ENCODE measurements at regions not wholly inside any gene's neighbourhood (a gene's known extent, or its start where the extent isn't known, plus 50 kb on each side); places are given as distances from the start of the nearest gene placed in this dataset.

GRCh38 chr7:145331076-145331475 lies 495.2 kb upstream of the TPK1 start:
- TF ChIP-seq NFIC (IDR thresholded peaks at IDR 0.05): no peak
- TF ChIP-seq, protein P1, sequence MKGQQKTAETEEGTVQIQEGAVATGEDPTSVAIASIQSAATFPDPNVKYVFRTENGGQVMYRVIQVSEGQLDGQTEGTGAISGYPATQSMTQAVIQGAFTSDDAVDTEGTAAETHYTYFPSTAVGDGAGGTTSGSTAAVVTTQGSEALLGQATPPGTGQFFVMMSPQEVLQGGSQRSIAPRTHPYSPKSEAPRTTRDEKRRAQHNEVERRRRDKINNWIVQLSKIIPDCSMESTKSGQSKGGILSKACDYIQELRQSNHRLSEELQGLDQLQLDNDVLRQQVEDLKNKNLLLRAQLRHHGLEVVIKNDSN (IDR thresholded peaks at IDR 0.05): no peak
- no peak for TF ChIP-seq EP300 (IDR thresholded peaks at IDR 0.05; ENCODE audit: borderline replicate concordance)
- TF ChIP-seq YY1 (IDR thresholded peaks at IDR 0.05; ENCODE audit: low read depth): no peak
- TF ChIP-seq, protein P2, sequence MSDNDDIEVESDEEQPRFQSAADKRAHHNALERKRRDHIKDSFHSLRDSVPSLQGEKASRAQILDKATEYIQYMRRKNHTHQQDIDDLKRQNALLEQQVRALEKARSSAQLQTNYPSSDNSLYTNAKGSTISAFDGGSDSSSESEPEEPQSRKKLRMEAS (IDR thresholded peaks at IDR 0.05): no peak
- TF ChIP-seq CREB1 (IDR thresholded peaks at IDR 0.05; ENCODE audit: low read depth): no peak
- TF ChIP-seq TEAD4 (IDR thresholded peaks at IDR 0.05): no peak
- TF ChIP-seq TAF1 (IDR thresholded peaks at IDR 0.05; ENCODE audit: low read depth): no peak
- no peak for TF ChIP-seq FOXM1 (IDR thresholded peaks at IDR 0.05; ENCODE audit: borderline replicate concordance, low read depth)
- no peak for TF ChIP-seq RAD21 (IDR thresholded peaks at IDR 0.05; ENCODE audit: low read depth)
- no peak for TF ChIP-seq REST (IDR thresholded peaks at IDR 0.05; ENCODE audit: low read depth)
- TF ChIP-seq TCF12 (IDR thresholded peaks at IDR 0.05; ENCODE audit: low read depth): no peak

- TF ChIP-seq RAD21 (IDR thresholded peaks at IDR 0.05; ENCODE audit: low read depth) (no peak), YY1 (IDR thresholded peaks at IDR 0.05; ENCODE audit: low read depth) (no peak), TEAD4 (IDR thresholded peaks at IDR 0.05) (no peak), EP300 (IDR thresholded peaks at IDR 0.05; ENCODE audit: borderline replicate concordance) (no peak), CEBPB (IDR thresholded peaks at IDR 0.05) (no peak), EGR1 (IDR thresholded peaks at IDR 0.05) (no peak), REST (IDR thresholded peaks at IDR 0.05; ENCODE audit: low read depth) (no peak), NFIC (IDR thresholded peaks at IDR 0.05) (no peak), TAF1 (IDR thresholded peaks at IDR 0.05; ENCODE audit: low read depth) (no peak), ZBTB7A (IDR thresholded peaks at IDR 0.05; ENCODE audit: low read depth) (no peak), TCF12 (IDR thresholded peaks at IDR 0.05; ENCODE audit: low read depth) (no peak), CREB1 (IDR thresholded peaks at IDR 0.05; ENCODE audit: low read depth) (no peak), FOXM1 (IDR thresholded peaks at IDR 0.05; ENCODE audit: borderline replicate concordance, low read depth) (no peak)
- TF ChIP-seq, protein P2 (IDR thresholded peaks at IDR 0.05): no peak
- TF ChIP-seq, protein P1 (IDR thresholded peaks at IDR 0.05): no peak
Measured at GRCh38 chr7:145327646-145328045, 491.8 kb upstream of the TPK1 start.

- TF ChIP-seq ZBTB7A (IDR thresholded peaks at IDR 0.05; ENCODE audit: low read depth): no peak
- no peak for TF ChIP-seq EP300 (IDR thresholded peaks at IDR 0.05; ENCODE audit: borderline replicate concordance)
- TF ChIP-seq TAF1 (IDR thresholded peaks at IDR 0.05; ENCODE audit: low read depth): no peak
Measured at GRCh38 chr7:145324081-145324480, 488.2 kb upstream of the TPK1 start.

DNA sequence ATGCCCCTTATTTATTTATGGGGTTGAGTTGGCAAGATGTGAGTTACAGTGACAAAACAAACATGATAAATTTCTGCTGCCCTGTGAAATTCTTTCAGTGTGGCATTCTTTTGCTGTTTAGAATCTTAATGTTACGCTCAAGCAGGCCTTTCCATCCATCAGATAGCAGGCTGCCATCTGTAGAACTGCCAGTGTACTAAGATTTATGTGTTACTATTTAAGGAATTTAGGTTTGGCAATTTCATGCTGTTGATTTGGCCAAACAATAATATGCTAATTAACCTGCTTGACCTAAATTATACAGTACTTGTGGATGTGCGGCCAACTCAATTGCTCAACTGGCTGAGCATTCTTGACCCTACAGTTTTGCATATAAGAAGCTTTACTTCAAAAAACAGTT lies 477.7 kb upstream of the TPK1 start:
- TF ChIP-seq YY1 (IDR thresholded peaks at IDR 0.05; ENCODE audit: low read depth) (no peak), EGR1 (IDR thresholded peaks at IDR 0.05) (no peak), EP300 (IDR thresholded peaks at IDR 0.05; ENCODE audit: borderline replicate concordance) (no peak), TEAD4 (IDR thresholded peaks at IDR 0.05) (no peak), TCF12 (IDR thresholded peaks at IDR 0.05; ENCODE audit: low read depth) (no peak), CEBPB (IDR thresholded peaks at IDR 0.05) (no peak), CREB1 (IDR thresholded peaks at IDR 0.05; ENCODE audit: low read depth) (no peak), NFIC (IDR thresholded peaks at IDR 0.05) (no peak), FOXM1 (IDR thresholded peaks at IDR 0.05; ENCODE audit: borderline replicate concordance, low read depth) (no peak), REST (IDR thresholded peaks at IDR 0.05; ENCODE audit: low read depth) (no peak), RAD21 (IDR thresholded peaks at IDR 0.05; ENCODE audit: low read depth) (no peak), TAF1 (IDR thresholded peaks at IDR 0.05; ENCODE audit: low read depth) (no peak), ZBTB7A (IDR thresholded peaks at IDR 0.05; ENCODE audit: low read depth) (no peak)
- TF ChIP-seq, protein P2 (IDR thresholded peaks at IDR 0.05): no peak
- TF ChIP-seq, protein P1 (IDR thresholded peaks at IDR 0.05): no peak

Measured in Ishikawa (cell line).